ENCODE measurements at regions not wholly inside any gene's neighbourhood (a gene's known extent, or its start where the extent isn't known, plus 50 kb on each side); places are given as distances from the start of the nearest gene placed in this dataset.

- no peak for TF ChIP-seq POLR2AphosphoS5 (IDR thresholded peaks at IDR 0.05; ENCODE audit: low read length)
- TF ChIP-seq JUNB (IDR thresholded peaks at IDR 0.05): no peak
Observed at GRCh38 chr13:31537052-31537451, 202.3 kb upstream of the RXFP2 start.

All from GM12878 (cell line).